D721Med (cell line): ENCODE measurements at regions not wholly inside any gene's neighbourhood (a gene's known extent, or its start where the extent isn't known, plus 50 kb on each side); places are given as distances from the start of the nearest gene placed in this dataset.

Experiments
- DNase-seq: peaks from one replicate; pipeline ENCODE4 v3.0.0; 2011; ENCODE audit warnings: low spot score; ENCODE audit not compliant: insufficient read length
- FAIRE-seq: peaks from 2 replicates; lab custom pipeline; 2011; peaks lifted over from hg19 to GRCh38; lab: Jason Lieb, UNC
- CTCF ChIP-seq: IDR thresholded peaks from 2 replicates; pipeline ENCODE4 v1.5.1; 2012; ENCODE audit warnings: mild to moderate bottlenecking, control low read depth; ENCODE audit not compliant: insufficient read depth; ENCODE audit errors: missing control alignments

- no peak for TF ChIP-seq CTCF
- FAIRE-seq (peak; percentile 94), DNase-seq (no peak)
Measured at GRCh38 chr1:198878566-198878965, 239.7 kb downstream of the PTPRC start.

GRCh38 chr1:198879711-198880306 is 241.0 kb downstream of the PTPRC start:
- DNase-seq (no peak), FAIRE-seq (peak; percentile 72)
- no peak for TF ChIP-seq CTCF

DNA sequence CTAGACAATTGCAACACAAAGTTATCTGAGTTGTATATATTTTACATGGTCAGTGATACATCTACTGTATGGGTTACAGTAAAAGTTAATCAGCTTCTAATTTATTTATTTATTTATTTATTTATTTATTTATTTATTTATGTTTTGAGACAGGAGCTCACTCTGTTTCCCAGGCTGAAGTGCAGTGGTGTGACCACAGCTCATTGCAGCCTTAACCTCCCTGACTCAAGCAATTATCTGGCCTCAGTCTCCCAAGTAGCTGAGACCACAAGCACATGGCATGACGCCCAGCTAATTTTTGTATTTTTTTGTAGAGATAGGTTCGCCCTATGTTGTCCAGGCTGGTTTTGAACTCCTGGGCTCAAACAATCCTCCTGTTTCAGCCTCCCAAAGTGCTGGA is 241.6 kb downstream of the PTPRC start:
- DNase-seq (no peak), FAIRE-seq (no peak)
- no peak for TF ChIP-seq CTCF

DNA sequence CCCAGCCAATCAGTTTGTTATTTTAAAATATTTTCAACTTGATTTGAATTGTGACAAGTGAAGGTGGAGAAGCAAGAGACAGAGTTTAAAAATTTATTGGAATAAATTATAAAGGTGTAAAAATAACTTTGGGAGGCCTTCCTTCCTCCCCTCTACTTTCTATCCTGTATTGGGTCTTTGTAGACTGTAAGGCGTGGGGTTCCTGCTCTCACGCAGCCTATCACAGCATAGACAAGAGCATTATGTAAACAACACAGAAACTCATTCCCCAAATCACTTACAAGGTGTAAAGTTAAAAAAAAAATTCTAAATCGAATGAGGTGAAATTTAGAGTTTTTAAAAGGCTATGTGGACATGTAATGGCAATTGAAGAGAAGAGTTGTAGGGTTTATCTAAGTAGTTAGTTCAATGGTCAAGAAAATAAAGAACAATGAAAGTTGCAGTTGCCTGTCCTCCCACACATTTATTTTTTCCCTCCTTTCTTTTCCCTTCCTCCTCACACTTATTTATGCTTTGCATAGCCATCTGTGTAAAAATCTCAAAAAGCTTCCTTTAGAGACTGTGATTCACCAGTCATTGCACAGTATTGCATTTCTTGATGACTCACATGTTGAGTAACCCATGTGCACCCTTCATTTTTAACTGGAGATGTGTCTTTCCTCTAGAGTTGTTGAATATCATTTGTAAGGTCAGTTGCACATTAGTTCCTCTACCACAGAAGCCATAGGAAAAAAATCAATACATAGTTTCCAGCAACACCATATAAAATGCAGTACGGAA is 242.2 kb downstream of the PTPRC start:
- no peak for TF ChIP-seq CTCF
- FAIRE-seq = peak; percentile 89
- no peak for DNase-seq

DNA sequence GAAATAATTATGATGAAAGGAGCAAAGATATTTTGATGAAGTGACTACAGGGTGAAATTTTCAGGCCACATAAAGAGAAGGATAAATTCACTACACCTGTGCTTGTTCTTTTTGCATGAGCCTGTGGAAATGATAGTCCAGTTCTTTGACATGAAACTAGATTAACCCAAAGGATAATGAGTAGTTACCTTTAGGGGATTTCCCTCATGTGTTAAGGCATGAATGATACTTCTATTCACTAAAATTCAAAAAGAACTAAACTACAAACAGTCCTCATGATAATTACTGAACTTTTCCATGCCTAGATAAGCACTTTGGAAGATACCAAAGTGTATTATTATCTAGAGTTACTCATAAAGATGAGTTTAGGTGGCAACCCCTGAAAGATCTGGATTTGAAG is 244.3 kb downstream of the PTPRC start:
- FAIRE-seq (peak; percentile 90), DNase-seq (no peak)
- no peak for TF ChIP-seq CTCF

DNA sequence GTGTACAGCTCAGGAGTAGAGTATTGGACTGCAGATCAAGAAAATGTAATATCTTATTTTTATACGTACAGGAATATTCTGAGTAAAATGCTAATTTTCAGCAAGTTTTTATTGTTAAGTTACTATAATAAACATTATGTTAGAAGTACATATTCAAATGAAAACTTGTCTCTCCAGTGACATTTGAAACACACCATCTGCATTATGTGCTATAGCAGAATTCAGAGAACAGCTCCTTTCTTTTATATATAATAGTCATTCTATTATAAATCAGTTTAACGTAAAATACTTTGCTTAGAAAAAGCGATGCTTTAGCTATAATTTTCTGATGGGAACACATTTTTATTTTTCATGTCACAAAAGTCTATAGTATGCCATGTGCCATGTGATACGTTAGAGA is 249.0 kb downstream of the PTPRC start:
- DNase-seq (no peak), FAIRE-seq (peak; percentile 71)
- no peak for TF ChIP-seq CTCF

DNA sequence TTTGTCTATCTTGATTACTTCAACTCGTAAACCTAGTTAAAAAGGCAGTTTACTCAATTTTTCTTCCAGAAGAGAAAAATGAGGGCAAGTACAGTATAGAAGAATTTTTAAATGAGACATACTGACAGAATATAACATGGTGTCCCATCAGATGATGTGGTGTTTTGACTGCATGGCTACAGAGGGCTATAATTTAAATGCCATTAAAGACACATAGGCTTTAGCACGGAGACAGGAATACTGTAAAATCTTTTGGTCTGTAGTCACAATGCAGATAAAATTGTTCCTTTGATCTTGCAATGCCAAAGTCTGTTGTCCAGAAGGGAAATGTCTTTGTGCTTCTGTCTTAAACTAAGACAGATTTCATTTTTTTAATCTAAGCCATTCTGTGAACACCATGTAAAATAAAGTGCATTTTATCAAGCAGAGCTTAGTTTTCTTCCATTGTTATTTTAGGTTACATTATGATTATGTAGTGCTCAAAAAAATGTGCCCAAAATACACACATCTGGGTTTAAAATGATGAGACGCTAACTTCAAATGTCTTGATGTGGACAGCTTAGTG is 249.6 kb downstream of the PTPRC start:
- FAIRE-seq (peak; percentile 94), DNase-seq (no peak)
- TF ChIP-seq CTCF = no peak
